Anterior cingulate cortex (tissue), 58 donors: ENCODE measurements at regions not wholly inside any gene's neighbourhood (a gene's known extent, or its start where the extent isn't known, plus 50 kb on each side); places are given as distances from the start of the nearest gene placed in this dataset.

Experiments used
- DNase-seq, 58 donors: peaks; one replicate each; lab custom pipeline; 2025; lab: John Stamatoyannopoulos, UW

- peak in 51 of 58 donors; percentile 28 to 87 (median 70) for DNase-seq
These were observed 91.1 kb downstream of the LINGO1 start for GRCh38 chr15:77541421-77542181.

- DNase-seq: no peak
These were observed 92.2 kb downstream of the LINGO1 start for GRCh38 chr15:77540312-77541060.

GRCh38 chr15:77538793-77539497 lies 93.8 kb downstream of the LINGO1 start:
- DNase-seq: no peak

GRCh38 chr15:77538027-77538451 lies 94.7 kb downstream of the LINGO1 start:
- DNase-seq: peak in 35 of 58 donors; percentile 12 to 72 (median 45)

- DNase-seq: no peak
These were observed 95.7 kb downstream of the LINGO1 start for GRCh38 chr15:77537006-77537405.

GRCh38 chr15:77535845-77536244 lies 96.9 kb downstream of the LINGO1 start:
- DNase-seq: peak in 1 of 58 donors; percentile 30
